Fibroblast of lung (primary cell): ENCODE measurements at regions not wholly inside any gene's neighbourhood (a gene's known extent, or its start where the extent isn't known, plus 50 kb on each side); places are given as distances from the start of the nearest gene placed in this dataset.

Experiments used
- DNase-seq, 2 donors: peaks; one replicate each; pipeline versions ENCODE4 v3.0.0 to v3.0.0-alpha.2; 2010; ENCODE audit warnings: low read depth in 2 of 2
- H2AFZ ChIP-seq: 2 replicates; pipeline ENCODE4 v1.5.1; 2012; ENCODE audit warnings: low read length, control low read depth, inconsistent platforms
- H3K27ac ChIP-seq: 2 replicates; pipeline ENCODE4 v1.5.1; 2011; ENCODE audit warnings: low read length, control low read depth; ENCODE audit not compliant: insufficient read depth
- H3K27me3 ChIP-seq: 2 replicates; pipeline ENCODE4 v1.5.1; 2011; ENCODE audit warnings: mild to moderate bottlenecking, low read length; ENCODE audit not compliant: control insufficient read depth, insufficient read depth
- H3K36me3 ChIP-seq: 2 replicates; pipeline ENCODE4 v1.5.1; 2011; ENCODE audit warnings: low read length; ENCODE audit not compliant: control insufficient read depth, insufficient read depth
- H3K4me1 ChIP-seq: 2 replicates; pipeline ENCODE4 v1.5.1; 2011; ENCODE audit warnings: low read length; ENCODE audit not compliant: control insufficient read depth, insufficient read depth; ENCODE audit errors: extremely low read depth
- H3K4me2 ChIP-seq: 2 replicates; pipeline ENCODE4 v1.5.1; 2011; ENCODE audit warnings: low read length, control low read depth; ENCODE audit not compliant: insufficient read depth; ENCODE audit errors: extremely low read depth
- H3K4me3 ChIP-seq, 4 experiments: fragments of 200-600 bp in 1 of 4; sonication (generic) in 1 of 4; replicated peaks in 1 of 4; 2 replicates each; pipeline ENCODE4 v1.5.1; 2011 to 2016; ENCODE audit warnings: low read length in 4 of 4, low read depth in 3 of 4, mild to moderate bottlenecking in 3 of 4, control low read depth in 2 of 4, inconsistent platforms in 1 of 4, mixed read lengths in 1 of 4; ENCODE audit not compliant: insufficient read depth in 1 of 4; ENCODE audit errors: control extremely low read depth in 1 of 4
- H3K79me2 ChIP-seq: 2 replicates; pipeline ENCODE4 v1.5.1; 2012; ENCODE audit warnings: mild to moderate bottlenecking, low read length, inconsistent platforms; ENCODE audit not compliant: control insufficient read depth, insufficient read depth
- H3K9ac ChIP-seq: 2 replicates; pipeline ENCODE4 v1.5.1; 2011; ENCODE audit warnings: mild to moderate bottlenecking, low read length, control low read depth; ENCODE audit not compliant: insufficient read depth
- H3K9me3 ChIP-seq: 2 replicates; pipeline ENCODE4 v1.5.1; 2012; ENCODE audit warnings: low read depth, low read length; ENCODE audit not compliant: control insufficient read depth, insufficient read depth
- H4K20me1 ChIP-seq: 2 replicates; pipeline ENCODE4 v1.5.1; 2011; ENCODE audit warnings: low read length; ENCODE audit not compliant: control insufficient read depth, insufficient read depth; ENCODE audit errors: extremely low read depth
- EZH2 ChIP-seq: IDR thresholded peaks from 2 replicates; pipeline ENCODE4 v1.5.1; 2012; ENCODE audit warnings: low read length, control low read depth, mild to moderate bottlenecking; ENCODE audit errors: missing control alignments
- TF ChIP-seq, protein P1 (sequence below), 2 donors: IDR thresholded peaks in 1 of 2; conservative IDR thresholded peaks in 1 of 2; 1 replicate in 1 of 2; 2 replicates in 1 of 2; pipeline ENCODE4 v1.5.1; 2011 to 2012; ENCODE audit warnings: low read length in 2 of 2, control low read depth in 1 of 2, inconsistent platforms in 1 of 2, low read depth in 1 of 2, mild to moderate bottlenecking in 1 of 2

GRCh38 chr18:34637094-34637801 lies 72.8 kb upstream of the DTNA start:
- Histone ChIP-seq H3K4me3 (no peak overlapping the region), H3K4me2 (no peak overlapping the region), H3K9ac (no peak overlapping the region), H3K79me2 (no peaks in the 10 kb centered on the region), H3K4me1 (no peaks in the 10 kb centered on the region), H4K20me1 (no peaks in the 10 kb centered on the region), H2AFZ (no peak overlapping the region), H3K27ac (no peak overlapping the region), H3K27me3 (no peaks in the 10 kb centered on the region), H3K9me3 (no peaks in the 10 kb centered on the region), H3K36me3 (no peaks in the 10 kb centered on the region)
- TF ChIP-seq, protein P1, sequence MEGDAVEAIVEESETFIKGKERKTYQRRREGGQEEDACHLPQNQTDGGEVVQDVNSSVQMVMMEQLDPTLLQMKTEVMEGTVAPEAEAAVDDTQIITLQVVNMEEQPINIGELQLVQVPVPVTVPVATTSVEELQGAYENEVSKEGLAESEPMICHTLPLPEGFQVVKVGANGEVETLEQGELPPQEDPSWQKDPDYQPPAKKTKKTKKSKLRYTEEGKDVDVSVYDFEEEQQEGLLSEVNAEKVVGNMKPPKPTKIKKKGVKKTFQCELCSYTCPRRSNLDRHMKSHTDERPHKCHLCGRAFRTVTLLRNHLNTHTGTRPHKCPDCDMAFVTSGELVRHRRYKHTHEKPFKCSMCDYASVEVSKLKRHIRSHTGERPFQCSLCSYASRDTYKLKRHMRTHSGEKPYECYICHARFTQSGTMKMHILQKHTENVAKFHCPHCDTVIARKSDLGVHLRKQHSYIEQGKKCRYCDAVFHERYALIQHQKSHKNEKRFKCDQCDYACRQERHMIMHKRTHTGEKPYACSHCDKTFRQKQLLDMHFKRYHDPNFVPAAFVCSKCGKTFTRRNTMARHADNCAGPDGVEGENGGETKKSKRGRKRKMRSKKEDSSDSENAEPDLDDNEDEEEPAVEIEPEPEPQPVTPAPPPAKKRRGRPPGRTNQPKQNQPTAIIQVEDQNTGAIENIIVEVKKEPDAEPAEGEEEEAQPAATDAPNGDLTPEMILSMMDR (conservative IDR thresholded peaks at IDR 0.05 in 1 of 2, IDR thresholded peaks at IDR 0.05 in 1 of 2; ENCODE audit: low read depth in 1 of 2, low read length in 2 of 2) = no peak
- no peak for TF ChIP-seq EZH2
- no peak for DNase-seq

DNA sequence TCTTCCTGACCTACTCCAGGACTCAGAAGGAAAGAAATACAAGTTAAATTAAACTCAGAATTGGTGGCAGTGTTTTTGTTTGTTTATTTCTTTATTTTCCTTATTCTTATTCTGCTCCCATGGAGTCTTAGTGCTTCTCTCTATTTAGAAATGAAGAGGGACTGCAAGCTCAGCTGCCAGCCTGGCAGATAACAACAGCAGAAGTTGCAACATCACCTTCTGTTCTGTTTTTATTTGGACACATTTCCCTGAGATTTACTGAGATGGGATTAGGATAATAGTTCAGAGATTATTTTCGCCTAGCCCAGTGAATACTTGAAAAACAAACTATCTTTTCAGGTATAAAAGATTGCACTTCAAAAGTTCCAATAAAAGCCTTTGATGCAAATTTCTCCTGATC lies 70.4 kb upstream of the DTNA start:
- no peaks in the 10 kb centered on the region for H4K20me1 ChIP-seq
- no peaks in the 10 kb centered on the region for H3K36me3 ChIP-seq
- no peak overlapping the region for H3K4me2 ChIP-seq
- no peak overlapping the region for H3K9ac ChIP-seq
- no peak for DNase-seq
- no peaks in the 10 kb centered on the region for H3K9me3 ChIP-seq
- TF ChIP-seq, protein P1 (conservative IDR thresholded peaks at IDR 0.05 in 1 of 2, IDR thresholded peaks at IDR 0.05 in 1 of 2; ENCODE audit: low read depth in 1 of 2, low read length in 2 of 2) = no peak
- TF ChIP-seq EZH2 = no peak
- no peak overlapping the region for H3K27ac ChIP-seq
- H3K4me1 ChIP-seq = no peaks in the 10 kb centered on the region
- H3K79me2 ChIP-seq = no peaks in the 10 kb centered on the region
- H3K4me3 ChIP-seq = no peak overlapping the region
- no peak overlapping the region for H2AFZ ChIP-seq
- H3K27me3 ChIP-seq = no peaks in the 10 kb centered on the region

- DNase-seq = no peak
Measured at GRCh38 chr18:34640276-34640675, 69.8 kb upstream of the DTNA start.

More at GRCh38 chr18:34640276-34640675, 69.8 kb upstream of the DTNA start:
- H4K20me1 ChIP-seq = no peaks in the 10 kb centered on the region
- H3K4me1 ChIP-seq = no peaks in the 10 kb centered on the region
- no peak overlapping the region for H2AFZ ChIP-seq
- no peak overlapping the region for H3K27ac ChIP-seq
- TF ChIP-seq EZH2 = no peak
- TF ChIP-seq, protein P1 (conservative IDR thresholded peaks at IDR 0.05 in 1 of 2, IDR thresholded peaks at IDR 0.05 in 1 of 2; ENCODE audit: low read depth in 1 of 2, low read length in 2 of 2) = no peak
- H3K9me3 ChIP-seq = no peaks in the 10 kb centered on the region
- no peak overlapping the region for H3K4me2 ChIP-seq
- no peak overlapping the region for H3K4me3 ChIP-seq
- H3K36me3 ChIP-seq = no peaks in the 10 kb centered on the region
- H3K9ac ChIP-seq = no peak overlapping the region
- H3K27me3 ChIP-seq = no peaks in the 10 kb centered on the region
- no peaks in the 10 kb centered on the region for H3K79me2 ChIP-seq
